Fibroblast of skin of left biceps (primary cell): ENCODE measurements at regions not wholly inside any gene's neighbourhood (a gene's known extent, or its start where the extent isn't known, plus 50 kb on each side); places are given as distances from the start of the nearest gene placed in this dataset.

ENCODE experiments used
- DNase-seq, 2 experiments: peaks; one replicate each; pipeline ENCODE4 v3.0.0-alpha.2; 2013; ENCODE audit warnings: low read depth in 2 of 2

- DNase-seq: no peak
Observed at GRCh38 chr14:27929797-27930347, 836.7 kb upstream of the FOXG1 start.

- DNase-seq: no peak
Observed at GRCh38 chr14:27938392-27938791, 828.2 kb upstream of the FOXG1 start.

- DNase-seq: no peak
Observed at GRCh38 chr14:27945512-27945911, 821.1 kb upstream of the FOXG1 start.

GRCh38 chr14:27958757-27959156 is 807.8 kb upstream of the FOXG1 start:
- no peak for DNase-seq

DNA sequence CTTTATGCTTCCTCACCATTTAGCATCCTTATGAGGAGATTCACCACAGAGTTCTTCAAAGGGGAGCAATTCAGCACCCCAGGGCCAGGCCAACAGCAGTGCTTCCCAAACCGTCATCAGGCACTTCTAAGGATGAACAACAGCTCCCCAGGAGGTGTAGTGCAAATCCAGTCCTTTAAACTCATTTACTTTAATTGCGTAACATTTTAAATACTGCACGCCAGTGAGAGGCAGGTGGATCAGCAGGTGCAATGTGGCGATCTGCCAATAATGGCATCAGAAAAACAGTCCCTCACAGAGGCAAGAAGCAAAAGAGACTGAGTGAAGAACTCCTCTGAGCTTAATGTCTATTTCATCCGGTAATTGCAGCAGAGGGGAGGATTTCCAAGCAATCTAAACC is 770.9 kb upstream of the FOXG1 start:
- no peak for DNase-seq

- no peak for DNase-seq
Observed at GRCh38 chr14:28001002-28001401, 765.6 kb upstream of the FOXG1 start.

- no peak for DNase-seq
Observed at GRCh38 chr14:28012629-28013415, 753.8 kb upstream of the FOXG1 start.

DNA sequence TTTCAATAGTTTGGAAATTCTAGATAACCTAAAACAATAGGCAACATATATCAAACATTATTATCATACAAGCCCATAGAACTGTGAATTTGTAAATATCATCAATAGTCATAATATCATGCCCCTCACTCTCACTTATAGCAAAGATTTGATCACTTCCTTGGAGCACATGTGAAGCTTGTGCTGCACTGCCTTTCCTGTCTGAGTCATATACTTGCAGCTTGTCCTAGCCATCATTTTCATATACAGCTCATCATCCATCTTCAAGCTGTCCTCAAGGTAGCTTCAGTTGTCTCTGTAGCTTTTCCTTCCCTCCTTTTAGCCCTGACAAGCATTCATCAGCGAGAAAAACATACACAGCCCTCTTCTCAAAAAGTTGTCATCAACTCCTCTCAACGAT is 746.5 kb upstream of the FOXG1 start:
- DNase-seq: no peak

- no peak for DNase-seq
Observed at GRCh38 chr14:28023853-28024252, 742.7 kb upstream of the FOXG1 start.

GRCh38 chr14:28052251-28052650 is 714.3 kb upstream of the FOXG1 start:
- DNase-seq: no peak

DNA sequence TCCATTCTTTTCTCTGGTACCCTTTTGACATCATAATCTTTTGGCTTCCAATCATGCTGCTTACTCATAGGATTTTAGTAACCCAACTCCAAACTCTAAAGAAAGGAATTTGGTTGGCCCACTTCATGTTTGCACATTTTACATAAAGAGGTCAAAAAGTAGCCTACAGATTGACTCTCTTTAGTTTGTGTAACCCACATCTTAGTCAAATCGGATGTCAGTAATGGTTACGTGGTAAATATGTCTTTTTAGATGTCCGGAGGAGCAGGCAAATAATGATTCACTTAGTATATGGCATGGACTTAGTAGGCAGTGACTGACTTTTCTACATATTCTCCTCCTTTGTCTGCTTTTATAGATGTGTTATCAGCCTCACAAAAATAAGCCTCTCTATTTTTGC is 711.6 kb upstream of the FOXG1 start:
- no peak for DNase-seq

- DNase-seq: no peak
Observed at GRCh38 chr14:28057359-28058296, 709.0 kb upstream of the FOXG1 start.

GRCh38 chr14:28059254-28059653 is 707.3 kb upstream of the FOXG1 start:
- DNase-seq: no peak

DNA sequence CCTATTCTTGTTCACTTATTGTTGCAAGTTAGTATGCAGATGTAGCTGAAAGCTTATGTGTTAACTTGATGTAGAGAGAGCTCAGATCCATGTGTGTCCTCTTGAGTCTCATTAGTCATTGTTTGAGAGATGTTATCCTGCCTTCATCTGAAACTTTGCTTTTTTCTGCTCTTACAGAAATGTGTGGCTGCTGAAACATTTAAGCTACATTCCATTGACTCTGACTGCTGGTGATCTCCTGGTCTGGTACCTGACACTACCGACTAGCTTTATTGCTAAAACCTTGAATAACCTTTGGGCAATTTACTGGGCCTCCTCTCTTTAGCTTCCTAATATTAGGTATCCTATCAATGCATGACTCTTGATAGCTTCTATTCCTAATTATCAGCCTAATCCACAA is 705.6 kb upstream of the FOXG1 start:
- DNase-seq: no peak

GRCh38 chr14:28077021-28077420 is 689.6 kb upstream of the FOXG1 start:
- DNase-seq: no peak

DNA sequence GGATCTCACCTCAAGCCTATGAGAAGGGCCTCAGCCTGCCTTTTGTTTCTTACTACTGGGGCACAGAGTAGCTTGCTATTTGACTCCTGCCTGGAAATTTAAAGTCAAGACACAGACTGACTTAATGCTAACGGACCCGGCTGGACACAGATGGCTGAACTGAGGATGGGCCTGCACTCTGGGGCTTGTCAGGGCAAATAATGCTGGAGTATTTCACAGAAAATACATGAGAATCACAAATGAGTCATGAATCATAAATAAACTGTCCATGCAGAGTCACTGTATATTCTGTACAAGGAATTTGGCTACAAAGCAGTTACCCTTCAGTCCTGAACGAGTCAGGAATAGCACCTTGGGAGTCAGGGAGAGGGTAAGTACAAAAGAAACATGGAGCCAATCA is 683.2 kb upstream of the FOXG1 start:
- no peak for DNase-seq

DNA sequence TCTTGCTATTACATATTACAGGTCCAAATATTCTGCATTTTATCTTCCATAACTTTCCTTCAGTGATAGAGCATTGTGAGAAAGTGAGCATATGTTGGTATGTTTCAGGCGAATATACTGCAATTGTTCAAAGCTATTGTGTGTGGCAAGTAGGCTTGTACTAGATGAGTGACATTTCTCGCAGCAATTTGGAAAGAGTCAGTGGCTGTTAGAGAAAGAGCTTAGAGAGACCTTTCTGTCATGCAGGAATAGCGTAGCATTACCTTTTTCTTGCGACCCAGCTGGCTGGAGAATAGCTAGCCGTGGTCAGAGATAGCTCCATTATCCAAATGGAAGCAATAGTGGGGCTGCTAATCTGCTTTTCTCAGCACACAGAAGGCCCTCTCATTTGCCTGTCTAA is 678.5 kb upstream of the FOXG1 start:
- no peak for DNase-seq

DNA sequence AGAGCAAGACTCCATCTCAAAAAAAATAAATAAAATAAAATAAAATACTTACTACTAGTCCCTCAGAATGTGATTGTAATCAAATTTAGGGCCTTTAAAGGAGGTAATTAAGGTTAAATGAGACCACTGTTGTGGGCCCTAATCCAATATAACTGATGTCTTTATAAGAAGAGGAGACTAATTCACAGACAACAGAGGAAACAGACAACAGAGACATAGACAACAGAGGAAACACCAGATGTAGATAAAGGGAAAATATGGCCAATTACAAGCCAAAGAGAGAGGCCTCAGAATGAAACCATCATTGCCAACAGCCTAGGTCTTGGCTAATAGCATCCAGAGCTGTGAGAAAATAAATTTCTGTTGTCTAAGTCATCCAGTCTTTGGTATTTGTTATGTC is 669.0 kb upstream of the FOXG1 start:
- DNase-seq: no peak

- DNase-seq: no peak
Observed at GRCh38 chr14:28098856-28099255, 667.7 kb upstream of the FOXG1 start.

GRCh38 chr14:28102001-28102400 is 664.6 kb upstream of the FOXG1 start:
- no peak for DNase-seq

- peak in 1 of 2 experiments; percentile 0 for DNase-seq
Observed at GRCh38 chr14:28102814-28103213, 663.8 kb upstream of the FOXG1 start.

DNA sequence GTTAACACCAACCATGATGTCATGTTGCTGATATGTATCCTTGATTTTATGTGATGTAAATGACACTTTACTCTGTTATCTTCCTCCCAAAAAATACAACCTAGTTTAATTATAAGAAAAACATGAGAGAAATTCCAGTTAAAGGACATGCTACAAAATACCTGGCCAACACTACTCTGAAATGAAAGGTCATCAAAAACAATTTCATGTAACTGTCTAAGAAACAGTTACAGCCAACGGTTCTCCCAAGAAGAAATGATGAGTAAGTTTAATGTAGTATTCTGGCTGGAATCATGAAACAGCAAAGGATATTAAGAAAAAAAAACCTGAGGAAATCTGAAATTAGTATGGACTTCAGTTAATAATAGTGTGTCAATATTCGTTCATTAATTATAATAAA is 653.3 kb upstream of the FOXG1 start:
- DNase-seq: no peak

GRCh38 chr14:28116716-28117115 is 649.9 kb upstream of the FOXG1 start:
- DNase-seq: no peak
